MM.1S (cell line): ENCODE measurements at regions not wholly inside any gene's neighbourhood (a gene's known extent, or its start where the extent isn't known, plus 50 kb on each side); places are given as distances from the start of the nearest gene placed in this dataset.

Experiments used
- CTCF ChIP-seq: fragments of 300-600 bp; sonication (generic); IDR thresholded peaks from 2 replicates; pipeline ENCODE4 v1.5.1; 2016; ENCODE audit warnings: antibody characterized with exemption, low read length, mixed read lengths
- EZH2 ChIP-seq: fragments of 300-600 bp; sonication (generic); optimal IDR thresholded peaks from 2 replicates; pipeline ENCODE3; 2017; ENCODE audit warnings: low read depth, mild to moderate bottlenecking, antibody characterized with exemption, low read length, mixed read lengths
- EZH2phosphoT487 ChIP-seq: fragments of 300-600 bp; sonication (generic); IDR thresholded peaks from 2 replicates; pipeline ENCODE4 v1.6.1; 2018; ENCODE audit warnings: antibody characterized with exemption, low read length

GRCh38 chr14:35927727-35928126, 101.6 kb downstream of the BRMS1L start:
- no peak for TF ChIP-seq CTCF
- no peak for TF ChIP-seq EZH2phosphoT487
- no peak for TF ChIP-seq EZH2
